ENCODE measurements at regions not wholly inside any gene's neighbourhood (a gene's known extent, or its start where the extent isn't known, plus 50 kb on each side); places are given as distances from the start of the nearest gene placed in this dataset.

DNA sequence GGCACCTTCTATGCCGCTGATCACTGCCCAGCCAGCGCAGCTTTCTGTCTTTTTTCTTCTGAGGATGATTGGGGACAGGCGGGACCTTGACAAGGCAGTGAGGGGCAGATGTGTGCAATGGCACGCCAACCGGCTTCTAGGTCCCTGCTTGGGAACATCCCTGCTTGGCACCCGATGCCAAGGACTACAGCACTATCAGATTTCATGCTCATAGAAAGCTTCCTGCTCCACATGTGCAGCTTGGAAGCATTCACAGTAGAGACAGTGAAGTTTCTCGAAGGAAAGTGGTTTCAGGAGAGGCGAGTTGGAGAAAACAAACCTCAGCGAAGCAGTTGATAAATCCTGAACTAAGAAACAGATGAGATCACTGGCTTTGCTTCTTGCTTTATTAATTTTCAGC, 267.5 kb upstream of the HABP2 start:
- Histone ChIP-seq H3K4me3 (no peak overlapping the region), H3K36me3 (ENCODE audit: control insufficient read depth in 4 of 4, insufficient read depth in 4 of 4, low read length in 4 of 4) (no peaks in the 10 kb centered on the region), H3K27me3 (ENCODE audit: control insufficient read depth in 3 of 3, insufficient read depth in 3 of 3, low read length in 2 of 3) (no peaks in the 10 kb centered on the region), H3K27ac (ENCODE audit: low read depth in 1 of 2, low read length in 1 of 2) (no peak overlapping the region), H3K4me1 (ENCODE audit: control insufficient read depth in 5 of 5, insufficient read depth in 5 of 5, low read length in 5 of 5) (peaks cover 0 to 2% (median 0%) of the 10 kb centered on the region in 5 donors), H3K9me3 (ENCODE audit: control insufficient read depth in 4 of 4, insufficient read depth in 3 of 4, low read length in 3 of 4) (no peaks in the 10 kb centered on the region), H3K9ac (ENCODE audit: insufficient read depth in 1 of 2, low read length in 2 of 2) (no peak overlapping the region)
- DNase-seq (no peak), ATAC-seq (ENCODE audit: insufficient read depth, low FRiP score) (no peak)
- no peak for TF ChIP-seq CTCF (IDR thresholded peaks at IDR 0.05; ENCODE audit: control extremely low read depth, extremely low read depth)
- 88 to 90% methylated on average over 9 of the region's 9 CpGs for WGBS, 2 donors

DNA sequence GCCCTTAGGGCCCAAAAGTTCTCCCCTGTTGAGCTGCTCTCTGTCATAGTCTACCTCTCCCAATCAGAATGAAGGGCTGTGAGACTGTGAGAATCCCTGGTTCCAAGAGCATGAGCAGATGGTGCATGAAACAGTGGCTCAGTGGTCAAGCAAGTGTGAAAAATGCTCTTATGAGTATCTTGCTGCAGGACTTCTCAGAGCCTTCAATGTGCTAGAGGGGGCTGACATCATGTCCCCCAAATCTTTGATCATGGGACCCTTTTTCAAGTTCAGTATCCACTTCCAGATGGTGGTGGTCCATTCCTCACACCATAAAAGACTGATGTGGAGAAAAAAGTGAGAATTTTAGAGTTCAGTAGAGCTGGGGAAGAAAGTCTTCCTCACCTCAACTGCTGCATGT, 265.3 kb upstream of the HABP2 start:
- ATAC-seq (ENCODE audit: insufficient read depth, low FRiP score): no peak

GRCh38 chr10:113290137-113290536, 262.7 kb upstream of the HABP2 start:
- Histone ChIP-seq H3K9ac (ENCODE audit: insufficient read depth in 1 of 2, low read length in 2 of 2) (no peak overlapping the region), H3K27me3 (ENCODE audit: control insufficient read depth in 3 of 3, insufficient read depth in 3 of 3, low read length in 2 of 3) (no peaks in the 10 kb centered on the region), H3K4me1 (ENCODE audit: control insufficient read depth in 5 of 5, insufficient read depth in 5 of 5, low read length in 5 of 5) (peaks cover 0 to 2% (median 0%) of the 10 kb centered on the region in 5 donors), H3K9me3 (ENCODE audit: control insufficient read depth in 4 of 4, insufficient read depth in 3 of 4, low read length in 3 of 4) (no peaks in the 10 kb centered on the region), H3K36me3 (ENCODE audit: control insufficient read depth in 4 of 4, insufficient read depth in 4 of 4, low read length in 4 of 4) (no peaks in the 10 kb centered on the region), H3K4me3 (no peak overlapping the region), H3K27ac (ENCODE audit: low read depth in 1 of 2, low read length in 1 of 2) (no peak overlapping the region)
- no peak for DNase-seq
- no peak for ATAC-seq (ENCODE audit: insufficient read depth, low FRiP score)
- 95 to 97% methylated on average over 1 of the region's 1 CpG for WGBS, 2 donors
- no peak for TF ChIP-seq CTCF (IDR thresholded peaks at IDR 0.05; ENCODE audit: control extremely low read depth, extremely low read depth)

More for the DNA sequence above, 265.3 kb upstream of the HABP2 start:
- Histone ChIP-seq H3K36me3 (ENCODE audit: control insufficient read depth in 4 of 4, insufficient read depth in 4 of 4, low read length in 4 of 4) (no peaks in the 10 kb centered on the region), H3K9me3 (ENCODE audit: control insufficient read depth in 4 of 4, insufficient read depth in 3 of 4, low read length in 3 of 4) (no peaks in the 10 kb centered on the region), H3K4me1 (ENCODE audit: control insufficient read depth in 5 of 5, insufficient read depth in 5 of 5, low read length in 5 of 5) (peaks cover 0 to 2% (median 0%) of the 10 kb centered on the region in 5 donors), H3K27ac (ENCODE audit: low read depth in 1 of 2, low read length in 1 of 2) (no peak overlapping the region), H3K27me3 (ENCODE audit: control insufficient read depth in 3 of 3, insufficient read depth in 3 of 3, low read length in 2 of 3) (no peaks in the 10 kb centered on the region), H3K4me3 (no peak overlapping the region), H3K9ac (ENCODE audit: insufficient read depth in 1 of 2, low read length in 2 of 2) (no peak overlapping the region)
- no peak for DNase-seq
- TF ChIP-seq CTCF (IDR thresholded peaks at IDR 0.05; ENCODE audit: control extremely low read depth, extremely low read depth): no peak

DNA sequence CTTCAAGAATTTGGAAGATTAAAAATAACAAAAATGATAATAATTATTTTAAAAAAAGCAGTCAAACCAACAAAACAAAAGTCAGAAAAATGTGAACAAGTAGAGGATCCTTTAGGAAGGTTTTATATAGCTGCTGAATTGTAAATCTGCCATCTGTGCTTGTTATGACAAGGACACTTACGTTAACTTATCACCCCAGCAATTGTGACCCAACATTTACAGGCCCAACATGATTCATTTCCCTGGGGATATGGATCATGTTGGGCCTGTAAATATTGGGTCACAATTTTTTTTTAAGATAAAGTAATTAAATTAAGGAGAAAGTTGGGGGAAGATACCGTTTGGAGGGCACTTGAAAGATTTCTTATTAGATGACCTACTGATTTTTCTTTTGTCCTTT, 261.4 kb upstream of the HABP2 start:
- DNase-seq (no peak), ATAC-seq (ENCODE audit: insufficient read depth, low FRiP score) (no peak)
- H3K9me3 ChIP-seq (ENCODE audit: control insufficient read depth in 4 of 4, insufficient read depth in 3 of 4, low read length in 3 of 4): no peaks in the 10 kb centered on the region
- no peaks in the 10 kb centered on the region for H3K27me3 ChIP-seq (ENCODE audit: control insufficient read depth in 3 of 3, insufficient read depth in 3 of 3, low read length in 2 of 3)
- no peak overlapping the region for H3K27ac ChIP-seq (ENCODE audit: low read depth in 1 of 2, low read length in 1 of 2)
- no peak for TF ChIP-seq CTCF (IDR thresholded peaks at IDR 0.05; ENCODE audit: control extremely low read depth, extremely low read depth)
- peaks cover 0 to 2% (median 0%) of the 10 kb centered on the region in 5 donors for H3K4me1 ChIP-seq (ENCODE audit: control insufficient read depth in 5 of 5, insufficient read depth in 5 of 5, low read length in 5 of 5)
- WGBS, 2 donors: 69 to 85% methylated on average over 2 of the region's 2 CpGs
- H3K9ac ChIP-seq (ENCODE audit: insufficient read depth in 1 of 2, low read length in 2 of 2): no peak overlapping the region
- H3K36me3 ChIP-seq (ENCODE audit: control insufficient read depth in 4 of 4, insufficient read depth in 4 of 4, low read length in 4 of 4): no peaks in the 10 kb centered on the region
- H3K4me3 ChIP-seq: no peak overlapping the region
